ENCODE measurements at regions not wholly inside any gene's neighbourhood (a gene's known extent, or its start where the extent isn't known, plus 50 kb on each side); places are given as distances from the start of the nearest gene placed in this dataset.
A peak's percentile ranks its signal among the peaks of the same experiment; 100 is the strongest.
"Not testable (repeated sequence)": the region's sequence is repeated elsewhere in the genome, so short reads cannot be mapped to it uniquely, and the experiment has no call there.

GRCh38 chr1:198935306-198935921 lies 296.6 kb downstream of the PTPRC start:
- DNase-seq, result peak; percentile 96

GRCh38 chr1:198936371-198937083 lies 297.7 kb downstream of the PTPRC start:
- peak; percentile 53 for DNase-seq

GRCh38 chr1:198937231-198938031 lies 298.6 kb downstream of the PTPRC start:
- DNase-seq, result peak; percentile 91

GRCh38 chr1:198939286-198939685 lies 300.4 kb downstream of the PTPRC start:
- no peak for DNase-seq

- DNase-seq, result no peak
These were observed 301.1 kb downstream of the PTPRC start for GRCh38 chr1:198939956-198940355.

- no peak for DNase-seq
These were observed 303.6 kb downstream of the PTPRC start for GRCh38 chr1:198942466-198942865.

- DNase-seq, result peak; percentile 48
These were observed 304.8 kb downstream of the PTPRC start for GRCh38 chr1:198943484-198944187.

- DNase-seq, result no peak
These were observed 308.6 kb downstream of the PTPRC start for GRCh38 chr1:198947456-198947855.

GRCh38 chr1:198948895-198949659 lies 310.2 kb downstream of the PTPRC start:
- DNase-seq, result no peak

- DNase-seq, result no peak
These were observed 311.2 kb downstream of the PTPRC start for GRCh38 chr1:198950036-198950435.

- DNase-seq, result no peak
These were observed 316.2 kb downstream of the PTPRC start for GRCh38 chr1:198955085-198955484.

- DNase-seq, result no peak
These were observed 318.2 kb downstream of the PTPRC start for GRCh38 chr1:198957044-198957443.

- DNase-seq, result no peak
These were observed 320.2 kb downstream of the PTPRC start for GRCh38 chr1:198959032-198959431.

- DNase-seq, result no peak
These were observed 320.8 kb downstream of the PTPRC start for GRCh38 chr1:198959676-198960075.

GRCh38 chr1:198963796-198964195 lies 325.0 kb downstream of the PTPRC start:
- not testable (repeated sequence) for DNase-seq

GRCh38 chr1:198966519-198966918 lies 327.7 kb downstream of the PTPRC start:
- no peak for DNase-seq

GRCh38 chr1:198967566-198967965 lies 328.7 kb downstream of the PTPRC start:
- peak; percentile 2 for DNase-seq

- no peak for DNase-seq
These were observed 330.0 kb downstream of the PTPRC start for GRCh38 chr1:198968866-198969265.

- DNase-seq, result peak; percentile 30
These were observed 331.1 kb downstream of the PTPRC start for GRCh38 chr1:198969981-198970380.

GRCh38 chr1:198970916-198971315 lies 332.1 kb downstream of the PTPRC start:
- peak; percentile 23 for DNase-seq

GRCh38 chr1:198977909-198978308 lies 339.1 kb downstream of the PTPRC start:
- DNase-seq, result no peak

GRCh38 chr1:198978523-198978922 lies 339.7 kb downstream of the PTPRC start:
- DNase-seq, result no peak
